Inferior parietal cortex (tissue), 1 donor: ENCODE measurements at regions not wholly inside any gene's neighbourhood (a gene's known extent, or its start where the extent isn't known, plus 50 kb on each side); places are given as distances from the start of the nearest gene placed in this dataset.

ENCODE experiments used
- DNase-seq: peaks from one replicate; pipeline ENCODE4 v3.0.0-alpha.2; 2016; ENCODE audit errors: extremely low spot score

- no peak for DNase-seq
Observed at GRCh38 chr2:8580316-8581233, 101.3 kb upstream of the ID2 start.

- no peak for DNase-seq
Observed at GRCh38 chr2:8581234-8581561, 100.7 kb upstream of the ID2 start.

- DNase-seq: no peak
Observed at GRCh38 chr2:8581601-8582041, 100.2 kb upstream of the ID2 start.

- DNase-seq: no peak
Observed at GRCh38 chr2:8582191-8582590, 99.7 kb upstream of the ID2 start.

GRCh38 chr2:8582651-8583399, 99.0 kb upstream of the ID2 start:
- no peak for DNase-seq

- peak; percentile 45 for DNase-seq
Observed at GRCh38 chr2:8583400-8584173, 98.3 kb upstream of the ID2 start.

- no peak for DNase-seq
Observed at GRCh38 chr2:8584174-8585066, 97.4 kb upstream of the ID2 start.

- no peak for DNase-seq
Observed at GRCh38 chr2:8586457-8587051, 95.3 kb upstream of the ID2 start.

- no peak for DNase-seq
Observed at GRCh38 chr2:8587251-8587791, 94.5 kb upstream of the ID2 start.

GRCh38 chr2:8587920-8588830, 93.7 kb upstream of the ID2 start:
- no peak for DNase-seq

GRCh38 chr2:8588831-8589191, 93.0 kb upstream of the ID2 start:
- no peak for DNase-seq

- no peak for DNase-seq
Observed at GRCh38 chr2:8589721-8590120, 92.1 kb upstream of the ID2 start.

- no peak for DNase-seq
Observed at GRCh38 chr2:8590938-8591337, 90.9 kb upstream of the ID2 start.

GRCh38 chr2:8592736-8593135, 89.1 kb upstream of the ID2 start:
- DNase-seq: no peak

- DNase-seq: no peak
Observed at GRCh38 chr2:8593243-8593642, 88.6 kb upstream of the ID2 start.

GRCh38 chr2:8594731-8595427, 87.0 kb upstream of the ID2 start:
- no peak for DNase-seq

- DNase-seq: no peak
Observed at GRCh38 chr2:8595428-8595805, 86.4 kb upstream of the ID2 start.

GRCh38 chr2:8595811-8596600, 85.8 kb upstream of the ID2 start:
- no peak for DNase-seq
